ENCODE measurements at regions not wholly inside any gene's neighbourhood (a gene's known extent, or its start where the extent isn't known, plus 50 kb on each side); places are given as distances from the start of the nearest gene placed in this dataset.

GRCh38 chr5:17161662-17162061 is 55.8 kb upstream of the BASP1 start:
- Histone ChIP-seq H2AFZ (ENCODE audit: low read depth, low read length, poor library complexity, severe bottlenecking) (no peak overlapping the region), H3K4me1 (ENCODE audit: control insufficient read depth in 1 of 2, insufficient read depth in 2 of 2, low read length in 2 of 2) (no peaks in the 10 kb centered on the region), H3K79me2 (ENCODE audit: insufficient read depth, low read length) (no peaks in the 10 kb centered on the region), H3K9me3 (ENCODE audit: control insufficient read depth in 1 of 2, insufficient read depth in 1 of 2, low read depth in 1 of 2, low read length in 2 of 2) (no peaks in the 10 kb centered on the region), H3K36me3 (ENCODE audit: control insufficient read depth in 1 of 2, insufficient read depth in 2 of 2, low read length in 2 of 2) (no peaks in the 10 kb centered on the region), H4K20me1 (ENCODE audit: insufficient read depth) (no peaks in the 10 kb centered on the region), H3K9ac (ENCODE audit: low read length) (no peak overlapping the region), H3K27ac (ENCODE audit: low read depth, low read length) (no peak overlapping the region), H3K4me3 (replicated peaks in 1 of 2; ENCODE audit: low read depth in 1 of 2, low read length in 2 of 2) (no peak overlapping the region), H3K9me2 (ENCODE audit: insufficient read depth) (no peaks in the 10 kb centered on the region), H3K27me3 (ENCODE audit: insufficient read depth, low read length) (0 out of 2 replicates have a peak, but pooled peaks cover 7% of the 10 kb centered on the region), H3K4me2 (ENCODE audit: low read length) (no peak overlapping the region)
- DNase-seq (ENCODE audit: low read depth, low spot score) (no peak), ATAC-seq (no peak)
- ChIA-PET RAD21 (ENCODE audit: low non-redundant PET in 1 of 2, low total read pairs in 2 of 2, uncharacterized antibody in 2 of 2, unreplicated experiment in 2 of 2) (no interaction called here), POLR2A (no interaction called here), CTCF (no interaction called here)
- no TSS peak for BruUV-seq (replicated peaks)
- TF ChIP-seq EZH2phosphoT487 (IDR thresholded peaks at IDR 0.05; ENCODE audit: borderline replicate concordance) (no peak), SIN3A (IDR thresholded peaks at IDR 0.05; ENCODE audit: low read depth) (no peak), CTCF (IDR thresholded peaks at IDR 0.05 in 2 of 3, conservative IDR thresholded peaks at IDR 0.05 in 1 of 3; ENCODE audit: borderline replicate concordance in 1 of 3, insufficient read depth in 1 of 3, low read depth in 2 of 3, low read length in 2 of 3) (no peak), ZFX (IDR thresholded peaks at IDR 0.05) (no peak), ZNF274 (IDR thresholded peaks at IDR 0.05; ENCODE audit: low read depth, low read length) (no peak)
- TF ChIP-seq, protein P1, sequence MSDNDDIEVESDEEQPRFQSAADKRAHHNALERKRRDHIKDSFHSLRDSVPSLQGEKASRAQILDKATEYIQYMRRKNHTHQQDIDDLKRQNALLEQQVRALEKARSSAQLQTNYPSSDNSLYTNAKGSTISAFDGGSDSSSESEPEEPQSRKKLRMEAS (IDR thresholded peaks at IDR 0.05): no peak
- intact Hi-C loops (cut with micrococcal nuclease): no loop called here

- ChIA-PET RAD21 (ENCODE audit: low non-redundant PET in 1 of 2, low total read pairs in 2 of 2, uncharacterized antibody in 2 of 2, unreplicated experiment in 2 of 2) (no interaction called here), POLR2A (no interaction called here), CTCF (no interaction called here)
- BruUV-seq (replicated peaks): no TSS peak
- intact Hi-C loops (cut with micrococcal nuclease): no loop called here
- Histone ChIP-seq H3K9me3 (ENCODE audit: control insufficient read depth in 1 of 2, insufficient read depth in 1 of 2, low read depth in 1 of 2, low read length in 2 of 2) (no peaks in the 10 kb centered on the region), H3K9me2 (ENCODE audit: insufficient read depth) (no peaks in the 10 kb centered on the region), H4K20me1 (ENCODE audit: insufficient read depth) (no peaks in the 10 kb centered on the region), H3K27me3 (ENCODE audit: insufficient read depth, low read length) (no peaks in the 10 kb centered on the region), H3K9ac (ENCODE audit: low read length) (no peak overlapping the region), H3K27ac (ENCODE audit: low read depth, low read length) (no peak overlapping the region), H3K79me2 (ENCODE audit: insufficient read depth, low read length) (no peaks in the 10 kb centered on the region), H3K36me3 (ENCODE audit: control insufficient read depth in 1 of 2, insufficient read depth in 2 of 2, low read length in 2 of 2) (no peaks in the 10 kb centered on the region), H3K4me1 (ENCODE audit: control insufficient read depth in 1 of 2, insufficient read depth in 2 of 2, low read length in 2 of 2) (no peaks in the 10 kb centered on the region), H2AFZ (ENCODE audit: low read depth, low read length, poor library complexity, severe bottlenecking) (no peak overlapping the region), H3K4me3 (replicated peaks in 1 of 2; ENCODE audit: low read depth in 1 of 2, low read length in 2 of 2) (no peak overlapping the region), H3K4me2 (ENCODE audit: low read length) (no peak overlapping the region)
- TF ChIP-seq TCF7L2 (IDR thresholded peaks at IDR 0.05; ENCODE audit: borderline replicate concordance, extremely low read depth, insufficient read depth, insufficient read length) (no peak), EZH2phosphoT487 (IDR thresholded peaks at IDR 0.05; ENCODE audit: borderline replicate concordance) (no peak), SP1 (IDR thresholded peaks at IDR 0.05; ENCODE audit: low read depth) (no peak), ZFX (IDR thresholded peaks at IDR 0.05) (no peak), ELF1 (IDR thresholded peaks at IDR 0.05; ENCODE audit: borderline replicate concordance, low read depth) (no peak), CBX3 (IDR thresholded peaks at IDR 0.05; ENCODE audit: low read depth) (no peak), POLR2AphosphoS5 (IDR thresholded peaks at IDR 0.05; ENCODE audit: low read depth, low read length) (no peak), POLR2A (IDR thresholded peaks at IDR 0.05; ENCODE audit: borderline replicate concordance, extremely low read depth, insufficient read depth, insufficient read length) (no peak), SIN3A (IDR thresholded peaks at IDR 0.05; ENCODE audit: low read depth) (no peak), ZNF274 (IDR thresholded peaks at IDR 0.05; ENCODE audit: low read depth, low read length) (no peak), CEBPB (IDR thresholded peaks at IDR 0.05; ENCODE audit: low read depth) (no peak), EGR1 (IDR thresholded peaks at IDR 0.05; ENCODE audit: low read depth) (no peak), RAD21 (IDR thresholded peaks at IDR 0.05; ENCODE audit: low read depth) (no peak)
- TF ChIP-seq, protein P2, sequence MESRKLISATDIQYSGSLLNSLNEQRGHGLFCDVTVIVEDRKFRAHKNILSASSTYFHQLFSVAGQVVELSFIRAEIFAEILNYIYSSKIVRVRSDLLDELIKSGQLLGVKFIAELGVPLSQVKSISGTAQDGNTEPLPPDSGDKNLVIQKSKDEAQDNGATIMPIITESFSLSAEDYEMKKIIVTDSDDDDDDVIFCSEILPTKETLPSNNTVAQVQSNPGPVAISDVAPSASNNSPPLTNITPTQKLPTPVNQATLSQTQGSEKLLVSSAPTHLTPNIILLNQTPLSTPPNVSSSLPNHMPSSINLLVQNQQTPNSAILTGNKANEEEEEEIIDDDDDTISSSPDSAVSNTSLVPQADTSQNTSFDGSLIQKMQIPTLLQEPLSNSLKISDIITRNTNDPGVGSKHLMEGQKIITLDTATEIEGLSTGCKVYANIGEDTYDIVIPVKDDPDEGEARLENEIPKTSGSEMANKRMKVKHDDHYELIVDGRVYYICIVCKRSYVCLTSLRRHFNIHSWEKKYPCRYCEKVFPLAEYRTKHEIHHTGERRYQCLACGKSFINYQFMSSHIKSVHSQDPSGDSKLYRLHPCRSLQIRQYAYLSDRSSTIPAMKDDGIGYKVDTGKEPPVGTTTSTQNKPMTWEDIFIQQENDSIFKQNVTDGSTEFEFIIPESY (IDR thresholded peaks at IDR 0.05; ENCODE audit: extremely low read depth, insufficient replicate concordance, low read length): no peak
- TF ChIP-seq, protein P1 (IDR thresholded peaks at IDR 0.05): no peak
- no peak for DNase-seq (ENCODE audit: low read depth, low spot score)
- ATAC-seq: no peak
Measured at GRCh38 chr5:17163221-17163620, 54.2 kb upstream of the BASP1 start.
